Bone marrow (tissue), 2 donors: ENCODE measurements at regions not wholly inside any gene's neighbourhood (a gene's known extent, or its start where the extent isn't known, plus 50 kb on each side); places are given as distances from the start of the nearest gene placed in this dataset.

Source experiments
- DNase-seq, 2 donors: peaks; one replicate each; lab custom pipeline; 2025; lab: John Stamatoyannopoulos, UW

DNA sequence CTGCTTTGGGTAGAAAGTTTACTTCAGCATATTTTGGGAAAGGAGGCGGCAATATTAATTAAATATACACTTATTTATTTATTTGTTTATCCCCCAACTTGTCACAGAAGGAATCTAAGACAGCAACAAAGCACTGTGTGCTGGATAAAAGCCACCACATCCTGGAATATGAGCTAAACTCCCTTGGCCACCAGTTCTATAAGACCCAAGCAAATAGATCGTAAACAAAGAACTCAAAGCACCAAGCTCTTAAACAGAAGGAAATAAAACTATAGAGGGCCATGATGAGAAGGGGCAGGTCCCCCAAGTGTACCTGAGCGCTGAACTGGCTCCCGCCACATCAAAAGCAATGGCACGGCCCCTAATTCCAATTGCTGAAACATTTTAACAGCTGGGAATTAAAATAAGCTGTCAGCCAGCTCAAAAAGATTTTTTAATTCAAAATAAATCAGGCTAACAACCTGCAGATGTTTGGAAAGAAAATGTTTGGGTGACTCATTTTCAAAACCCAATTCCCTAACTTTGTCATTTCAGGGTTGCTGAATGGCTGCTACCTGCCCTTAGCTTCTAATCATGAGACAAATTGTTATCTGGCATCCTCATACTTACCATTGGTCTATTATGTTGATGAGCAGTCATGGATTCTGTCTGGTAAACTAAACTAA, 127.1 kb downstream of the SLC30A10 start:
- DNase-seq: no peak

DNA sequence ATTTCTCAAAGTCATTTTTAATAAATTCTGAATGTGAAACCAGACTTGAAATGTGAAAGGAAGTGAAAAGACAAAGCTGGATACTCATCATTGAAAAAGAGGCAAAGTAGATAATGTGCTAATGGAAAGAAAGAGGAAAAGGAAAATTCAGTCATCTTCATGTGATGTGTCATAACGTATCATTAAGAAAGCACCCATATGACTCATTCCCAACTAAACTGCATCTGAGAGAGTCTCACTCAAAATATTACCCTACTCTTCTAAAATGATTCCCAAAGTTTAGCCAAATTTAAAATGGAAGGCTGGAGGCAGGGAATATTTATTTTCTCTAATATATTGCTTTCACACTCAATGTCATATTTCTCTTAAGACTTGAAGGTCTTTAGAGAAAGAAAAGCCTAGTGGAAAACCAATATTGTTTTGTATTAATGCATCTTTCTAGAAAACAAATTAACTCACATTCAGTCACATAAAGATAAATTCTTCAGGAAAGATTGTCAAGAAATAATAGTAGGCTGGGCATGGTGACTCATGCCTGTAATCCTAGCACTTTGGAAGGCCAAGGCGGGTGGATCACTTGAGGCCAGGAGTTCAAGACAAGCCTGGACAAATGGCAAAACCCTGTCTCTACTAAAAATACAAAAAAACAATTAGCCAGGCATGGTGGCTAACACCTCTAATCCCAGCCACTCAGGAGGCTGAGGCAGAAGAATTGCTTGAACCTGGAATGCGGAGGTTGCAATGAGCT, 129.9 kb downstream of the SLC30A10 start:
- no peak for DNase-seq

DNA sequence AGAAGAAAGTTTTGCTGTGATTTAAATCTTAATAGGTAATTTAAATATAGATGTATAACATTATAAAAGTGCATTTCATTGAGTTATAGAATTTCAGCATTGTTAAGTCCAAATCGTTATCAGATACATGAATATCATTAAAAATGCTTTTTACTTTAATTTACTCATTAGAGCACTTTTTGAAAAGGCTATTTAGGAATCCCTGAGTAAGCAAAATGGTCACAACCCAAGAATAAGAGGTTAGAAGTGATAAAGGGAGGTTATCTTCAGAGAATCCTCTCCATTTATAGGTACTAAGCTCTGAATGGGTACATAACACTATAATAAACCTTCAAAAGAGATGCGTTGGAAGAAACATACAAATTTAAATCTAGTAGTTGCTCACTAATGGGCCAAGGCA, 130.7 kb downstream of the SLC30A10 start:
- no peak for DNase-seq

DNA sequence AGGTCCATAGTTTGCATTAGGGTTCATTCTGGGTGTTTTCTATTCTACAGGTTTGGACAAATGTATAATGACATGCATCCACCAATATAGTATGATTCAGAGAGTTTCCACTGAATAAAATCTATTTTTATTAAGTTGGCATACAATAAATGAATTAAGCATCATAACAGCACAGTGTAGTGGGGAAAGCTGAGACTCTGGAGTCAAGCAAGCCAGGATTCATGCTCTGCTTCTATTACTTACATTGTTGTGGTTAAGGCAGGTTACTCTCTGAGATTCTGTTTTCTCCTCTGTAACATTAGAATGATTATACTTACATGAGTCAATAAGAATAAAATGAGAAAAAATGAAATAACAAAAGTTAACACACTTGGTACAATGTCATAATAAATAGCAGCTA, 131.3 kb downstream of the SLC30A10 start:
- no peak for DNase-seq

DNA sequence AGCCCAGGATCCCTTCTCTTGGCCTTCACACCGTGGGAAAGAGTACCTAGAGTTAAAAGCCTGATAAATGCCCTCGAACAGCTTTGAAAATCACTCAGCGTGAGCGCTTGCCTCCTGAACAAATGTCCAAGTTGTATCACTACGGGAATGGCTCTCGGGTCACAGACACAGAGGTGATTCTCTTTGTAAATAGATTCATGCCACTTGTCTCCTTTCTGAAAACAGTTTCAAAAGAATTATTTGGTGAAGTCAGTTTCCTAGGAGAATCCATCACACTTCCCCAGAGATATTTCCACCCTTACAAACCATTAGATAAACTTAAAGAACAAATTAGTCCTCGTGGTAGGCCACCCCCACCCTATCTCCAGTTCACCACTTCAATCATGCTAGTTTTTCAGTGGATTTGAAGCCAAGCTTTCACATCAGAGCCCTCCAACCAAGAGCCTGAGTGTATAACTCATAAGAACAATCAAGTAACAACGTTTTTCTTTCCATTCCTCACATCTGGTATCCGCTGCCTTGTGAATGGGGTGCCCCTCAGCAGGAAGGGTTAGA, 132.9 kb downstream of the SLC30A10 start:
- DNase-seq: no peak

DNA sequence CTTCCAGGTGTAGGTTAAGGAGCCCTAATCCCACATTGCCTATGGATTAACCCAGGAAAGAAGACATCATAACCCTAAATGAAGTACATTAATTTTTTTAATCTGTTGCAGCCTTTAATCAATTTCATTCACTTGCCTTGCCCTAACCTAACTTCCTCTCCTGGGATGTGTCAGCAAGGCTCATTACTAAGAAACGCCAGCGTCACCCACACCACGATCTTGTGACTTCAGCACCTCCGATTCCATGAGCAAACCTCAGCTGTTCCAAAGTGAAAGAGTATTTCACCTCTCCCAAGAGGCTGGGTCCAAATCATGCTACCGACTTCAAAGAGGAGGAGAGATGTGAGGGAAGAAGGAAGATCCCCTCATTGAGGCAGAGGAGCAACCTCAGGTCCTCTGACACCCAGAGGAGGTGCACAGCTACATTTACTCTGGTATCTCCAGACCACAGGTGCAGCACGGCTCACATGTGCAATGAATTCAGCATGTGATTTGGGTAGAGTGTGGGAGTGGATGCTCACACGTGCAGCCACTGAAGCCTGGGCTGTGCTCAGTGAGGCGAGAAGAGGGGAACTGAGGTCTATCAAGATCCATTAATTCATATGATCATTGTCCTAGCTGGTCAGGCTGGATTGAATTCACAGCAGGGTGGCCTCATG, 134.1 kb downstream of the SLC30A10 start:
- no peak for DNase-seq

DNA sequence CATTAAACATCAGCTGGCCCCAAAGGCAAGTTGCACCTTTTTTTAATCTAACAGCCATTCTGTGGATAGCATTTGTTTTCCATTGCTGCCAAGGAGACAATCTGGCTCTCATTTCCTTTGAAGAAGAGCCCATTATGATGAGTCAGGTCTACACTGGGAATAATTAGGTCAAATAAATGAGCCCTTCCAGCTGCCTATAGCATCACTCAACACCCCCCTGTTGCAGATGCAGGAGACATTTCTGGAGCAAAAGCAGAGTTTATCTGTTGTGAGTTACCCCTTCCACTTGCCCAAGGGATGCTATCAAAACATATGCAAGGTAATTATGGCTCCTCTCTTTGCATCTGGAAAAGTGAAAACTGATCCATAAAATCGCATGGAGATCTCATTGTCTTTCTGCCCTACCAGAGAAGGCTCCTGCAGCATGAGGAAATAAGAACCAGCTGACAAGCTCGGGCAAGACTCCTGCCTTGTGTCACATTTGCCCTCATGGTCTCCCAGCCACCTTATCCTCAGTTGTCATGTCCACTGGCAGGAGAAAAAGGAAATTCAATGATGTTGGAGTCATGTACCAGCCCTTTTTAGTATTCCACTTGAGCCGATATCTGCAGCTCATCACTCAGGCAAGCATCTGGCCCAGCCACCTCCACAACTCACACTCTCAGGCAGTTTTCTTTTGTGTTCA, 135.9 kb downstream of the SLC30A10 start:
- no peak for DNase-seq

DNA sequence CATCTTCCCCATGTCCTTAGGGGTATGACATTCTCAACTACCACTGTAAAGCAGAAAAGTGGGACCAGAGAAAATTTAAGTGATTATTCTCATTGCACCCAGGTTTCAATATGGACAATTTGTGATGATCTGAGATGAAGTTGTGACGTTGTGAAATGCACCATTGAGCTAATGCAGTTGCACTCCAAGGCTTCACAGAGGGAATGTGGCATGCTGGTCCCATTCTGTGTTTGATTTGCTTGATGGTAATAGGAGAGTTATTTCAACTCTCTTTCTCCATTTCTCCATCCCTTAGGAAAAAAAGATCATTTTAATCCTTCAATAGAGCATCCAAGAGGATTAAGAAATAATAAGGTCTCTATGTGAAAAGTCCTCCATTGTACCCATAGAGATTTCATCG, 136.6 kb downstream of the SLC30A10 start:
- DNase-seq: no peak

DNA sequence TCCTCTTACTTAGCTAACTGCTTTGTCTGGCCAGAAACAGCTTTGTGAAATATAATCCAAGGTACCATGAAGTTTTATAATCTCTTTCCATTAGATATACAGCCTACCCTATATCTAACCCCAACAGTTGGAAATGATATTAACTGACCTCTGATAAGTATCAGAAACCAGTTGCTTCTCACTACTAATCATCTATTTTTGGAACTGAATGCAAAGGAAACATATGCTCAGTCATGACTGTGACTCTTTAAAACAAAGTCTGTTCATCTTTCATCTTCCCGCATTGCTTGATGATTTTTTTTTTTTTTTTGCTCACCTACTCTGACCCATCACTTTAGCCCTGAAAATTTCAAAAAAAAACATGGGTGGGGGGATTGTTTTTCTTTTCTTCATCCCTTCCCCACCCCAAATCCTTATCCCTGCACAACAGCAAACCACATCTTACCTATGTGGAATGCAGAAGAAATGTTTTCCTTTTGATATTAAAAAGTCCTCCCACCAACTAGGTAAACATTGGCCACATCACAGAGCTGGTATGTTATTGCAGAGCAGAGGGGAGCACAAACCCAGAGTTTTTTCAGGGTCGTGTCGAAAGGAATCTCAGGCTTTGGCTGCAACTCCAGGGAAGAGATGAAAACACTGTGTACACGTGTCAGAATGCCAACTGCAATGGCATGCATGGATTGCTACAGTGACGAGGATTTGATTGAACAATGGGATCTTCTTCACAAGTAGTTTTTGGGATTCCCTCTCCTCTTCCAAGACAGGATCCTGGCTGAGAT, 137.3 kb downstream of the SLC30A10 start:
- DNase-seq: no peak

DNA sequence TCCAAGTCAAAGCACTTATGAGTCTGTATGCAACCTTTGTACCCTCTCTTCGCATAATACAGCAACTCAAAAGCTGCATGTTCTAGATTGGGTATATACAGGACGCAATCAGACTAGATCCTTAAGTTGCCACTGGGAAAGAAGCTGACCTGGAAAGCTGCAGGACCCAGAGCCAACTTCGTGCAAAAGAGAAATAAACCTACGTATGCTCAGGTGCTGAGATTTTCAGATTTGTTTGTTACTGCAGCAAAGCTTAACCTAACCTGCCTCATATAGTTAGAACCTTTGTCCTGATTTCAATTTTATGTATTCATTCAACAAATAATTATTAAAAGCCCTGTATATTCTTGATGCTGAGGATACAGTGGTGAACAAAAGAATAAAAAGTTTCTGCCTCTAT, 139.7 kb downstream of the SLC30A10 start:
- no peak for DNase-seq

DNA sequence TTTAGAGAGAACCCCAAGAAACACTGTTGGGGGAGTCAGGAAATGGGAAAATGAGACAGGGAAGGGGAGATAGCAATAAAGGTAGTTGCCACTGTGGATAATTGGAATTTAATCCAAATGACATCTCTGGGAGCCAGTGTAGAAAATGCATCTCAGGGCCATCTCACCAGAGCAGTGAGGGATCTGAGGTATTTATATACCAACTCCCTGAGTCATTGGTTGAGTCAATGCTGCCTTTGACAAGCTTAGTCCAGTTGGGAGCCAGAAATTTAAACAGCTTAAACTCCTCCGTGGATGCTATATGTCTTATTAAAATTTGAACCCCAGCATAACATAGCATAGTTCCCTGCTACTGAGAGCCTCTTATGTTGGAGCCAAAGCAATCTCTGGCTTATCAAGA, 140.3 kb downstream of the SLC30A10 start:
- DNase-seq: no peak

DNA sequence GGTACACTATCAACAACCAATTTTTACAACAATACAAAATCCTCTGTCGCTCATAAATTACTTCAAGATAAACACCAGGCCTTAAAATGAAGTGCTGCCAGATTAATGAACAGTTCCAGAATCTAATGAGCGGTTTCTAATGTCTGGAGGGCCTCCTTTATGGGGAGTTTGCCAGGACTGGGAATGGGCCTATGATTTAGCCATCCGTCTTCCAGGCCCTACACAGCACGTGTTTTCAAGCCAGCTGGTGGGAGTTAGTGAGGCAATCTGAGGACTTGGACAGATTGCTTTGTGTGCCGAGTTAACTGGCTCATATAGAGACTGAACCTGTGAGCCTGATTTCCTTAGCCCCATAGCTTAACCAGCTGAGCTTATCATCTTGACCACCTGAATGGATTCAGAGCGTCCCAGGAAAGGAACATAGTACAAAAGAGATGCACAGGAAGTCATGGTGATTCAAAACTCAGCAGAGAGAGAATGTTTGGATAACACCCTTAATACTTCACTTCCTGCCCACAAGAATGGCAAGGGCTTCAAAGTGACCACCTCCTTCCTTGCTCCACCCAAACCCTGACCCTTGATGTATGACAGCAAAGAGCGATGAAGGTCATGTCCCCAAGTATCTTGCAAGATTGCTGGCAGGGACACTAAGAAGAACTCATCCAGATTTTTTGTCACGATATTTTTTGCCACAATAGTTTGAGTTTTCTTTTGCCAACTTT, 143.5 kb downstream of the SLC30A10 start:
- DNase-seq: no peak

DNA sequence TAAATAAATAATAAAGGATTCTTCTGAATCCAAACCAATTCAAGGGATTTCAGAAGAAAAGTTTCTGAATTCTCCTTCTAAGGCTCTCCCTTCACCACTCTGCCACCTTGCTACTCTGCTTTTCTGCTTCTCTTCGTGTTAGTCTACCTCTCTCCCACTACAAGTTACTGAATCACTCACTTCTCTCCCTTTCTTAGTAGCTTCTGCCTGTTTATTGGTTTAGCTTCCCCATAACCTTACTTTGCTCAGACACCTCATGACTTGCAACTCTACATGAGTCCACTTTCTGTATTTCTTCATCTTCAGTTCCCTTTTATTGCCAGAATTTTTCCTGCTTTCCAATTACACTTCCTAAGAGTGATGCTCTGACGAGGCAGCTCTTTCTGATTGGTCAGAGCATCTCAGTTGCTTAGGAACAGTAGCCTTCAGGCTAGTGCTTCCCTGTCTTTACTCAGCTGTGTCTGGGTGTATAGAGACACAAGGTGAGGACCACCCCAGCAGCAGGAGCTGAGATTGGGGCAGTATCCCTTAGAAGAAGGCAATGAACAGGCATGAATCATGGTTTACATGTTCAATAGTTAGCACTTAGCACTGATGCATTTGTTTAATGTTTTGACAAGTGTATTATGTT, 144.6 kb downstream of the SLC30A10 start:
- no peak for DNase-seq

DNA sequence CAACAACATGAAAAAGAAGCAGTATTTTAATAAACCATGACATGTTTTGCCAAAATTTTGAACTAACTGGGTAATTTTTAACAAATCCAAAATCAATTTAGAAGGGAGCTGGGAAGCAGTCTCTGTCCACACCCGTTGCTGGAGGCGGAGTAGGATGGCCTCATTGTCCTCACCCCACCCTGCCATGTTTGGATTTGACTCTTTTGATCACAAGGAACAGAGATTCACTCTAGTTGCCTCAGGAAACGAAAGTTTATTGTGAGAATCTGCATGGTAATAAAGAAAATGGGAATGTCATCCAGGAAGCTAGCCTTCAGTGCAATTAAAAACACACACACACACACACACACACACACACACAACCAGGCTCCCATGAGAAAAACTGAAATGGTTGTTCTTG, 145.4 kb downstream of the SLC30A10 start:
- no peak for DNase-seq

DNA sequence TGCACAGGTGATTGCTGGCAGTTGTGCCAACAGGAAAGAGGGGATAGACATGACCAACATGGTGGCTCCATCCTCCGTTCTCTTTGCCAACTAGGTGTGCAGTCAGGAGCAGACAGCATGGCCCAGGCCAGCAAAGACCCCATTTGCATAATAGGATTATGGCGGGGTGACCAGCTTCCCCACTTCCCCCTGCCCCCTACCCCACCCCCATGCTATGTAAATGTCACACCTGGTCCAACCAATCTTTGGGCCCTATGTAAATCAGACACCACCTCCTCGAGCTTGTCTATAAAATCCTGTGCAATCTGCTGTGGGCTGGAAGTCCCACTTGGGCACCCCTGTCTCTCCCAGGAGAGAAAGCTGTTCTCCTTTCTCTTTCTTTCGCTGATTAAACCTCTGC, 146.0 kb downstream of the SLC30A10 start:
- no peak for DNase-seq

DNA sequence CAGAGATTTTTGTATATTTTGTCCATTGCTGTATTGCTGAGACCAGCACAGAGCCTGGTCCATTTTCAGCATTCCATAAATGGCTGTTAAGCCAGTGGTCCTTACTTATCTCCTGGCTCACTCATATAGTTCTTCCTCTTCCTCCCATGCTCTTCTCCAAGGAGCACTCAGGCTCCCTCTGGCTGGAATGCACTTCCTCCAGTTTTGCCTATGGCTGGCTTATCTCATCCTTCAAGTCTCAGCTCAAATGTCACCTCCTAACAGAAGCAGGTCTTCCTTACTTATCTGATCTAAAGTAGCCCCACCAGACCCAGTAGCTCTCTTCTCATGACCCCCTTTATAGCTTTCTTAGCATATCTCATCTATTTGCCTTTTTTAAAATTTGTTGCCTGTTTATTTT, 146.9 kb downstream of the SLC30A10 start:
- DNase-seq: no peak

DNA sequence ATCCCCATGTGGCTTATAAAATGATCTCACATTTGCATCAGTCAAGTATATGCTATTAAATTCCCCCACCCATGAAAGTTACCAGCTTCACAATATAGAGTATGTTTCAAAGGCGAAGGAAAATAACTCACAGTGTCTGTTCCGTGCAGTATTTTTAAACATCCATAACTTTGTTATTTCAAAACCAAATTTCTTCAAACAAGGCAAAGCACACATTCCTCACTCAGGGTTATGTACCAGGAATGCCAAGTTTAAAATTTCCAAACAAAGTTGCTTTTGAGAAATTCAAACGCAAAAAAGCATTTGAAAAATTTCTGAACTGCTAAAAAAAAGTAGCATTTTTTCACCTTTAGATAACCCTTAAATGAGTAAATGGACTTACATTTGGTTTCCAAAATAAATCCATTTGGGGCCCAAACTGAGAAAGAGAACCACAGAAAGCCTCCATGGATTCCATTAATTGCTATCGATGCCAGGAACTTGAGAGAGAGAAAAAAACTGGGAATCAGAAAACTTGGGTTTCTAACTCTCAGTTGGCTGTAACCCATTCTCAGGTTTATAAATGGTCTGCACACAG, 149.5 kb downstream of the SLC30A10 start:
- DNase-seq: no peak

DNA sequence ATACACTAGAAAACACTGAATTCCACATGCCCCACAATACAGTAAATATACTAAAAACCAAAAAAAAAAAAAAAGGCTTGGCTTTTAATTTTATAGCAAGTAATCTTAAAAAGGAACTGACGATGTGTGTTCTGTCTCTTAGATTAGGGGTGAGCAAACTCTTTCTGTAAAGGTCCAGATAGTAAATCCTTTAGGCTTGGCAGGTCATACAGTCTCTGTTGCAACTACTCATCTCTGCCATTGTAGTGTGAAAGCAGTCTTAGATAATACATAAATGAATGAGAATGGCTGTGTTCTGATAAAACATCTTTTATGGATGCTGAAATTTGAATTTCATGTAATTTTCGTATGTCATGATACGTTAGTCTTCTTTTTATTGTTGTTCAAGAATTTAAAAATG, 150.2 kb downstream of the SLC30A10 start:
- no peak for DNase-seq

DNA sequence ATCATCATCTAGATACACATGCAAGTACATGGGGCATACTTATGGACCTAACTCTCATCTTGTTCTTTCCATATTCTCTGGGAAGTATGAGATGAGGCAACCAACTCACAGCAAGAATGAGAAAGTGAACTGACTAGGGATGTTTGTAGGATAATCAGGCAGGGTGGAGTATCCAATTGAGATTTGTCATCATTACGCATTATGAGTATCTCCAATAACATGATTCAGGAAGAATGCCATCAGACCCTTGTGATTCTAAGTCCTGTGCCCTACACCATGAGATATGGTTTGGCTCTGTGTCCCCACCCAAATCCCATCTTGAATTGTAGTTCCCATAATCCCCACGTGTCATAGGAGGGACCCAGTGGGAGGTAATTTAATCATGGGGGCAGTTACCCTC, 154.0 kb downstream of the SLC30A10 start:
- no peak for DNase-seq

DNA sequence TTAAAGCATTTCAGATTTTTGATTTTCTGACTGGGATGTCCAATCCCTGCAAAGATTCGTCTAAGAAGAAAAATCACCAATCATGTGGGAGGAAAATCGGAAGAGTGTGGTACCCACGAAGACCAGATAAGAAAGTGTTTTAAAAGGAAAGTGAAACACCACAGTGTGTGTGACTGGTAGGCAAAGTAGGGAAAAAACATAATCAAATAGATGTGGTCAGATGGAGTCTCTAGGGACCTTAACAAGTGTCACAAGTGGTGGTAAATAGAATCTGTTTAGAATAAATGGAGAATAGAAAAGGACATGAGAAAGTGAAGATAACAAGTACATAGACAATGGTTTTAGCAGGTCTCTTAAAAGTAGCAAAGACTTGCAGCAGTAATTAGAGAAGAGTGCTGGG, 154.6 kb downstream of the SLC30A10 start:
- DNase-seq: no peak
